AG09309 (cell line): ENCODE measurements at regions not wholly inside any gene's neighbourhood (a gene's known extent, or its start where the extent isn't known, plus 50 kb on each side); places are given as distances from the start of the nearest gene placed in this dataset.
A peak's percentile ranks its signal among the peaks of the same experiment; 100 is the strongest.

Experiments used
- DNase-seq: peaks from one replicate; pipeline ENCODE4 v3.0.0-alpha.2; 2010; ENCODE audit warnings: low read depth
- H3K4me3 ChIP-seq: 2 replicates; pipeline ENCODE4 v1.5.1; 2011; ENCODE audit warnings: mild to moderate bottlenecking, low read depth, low read length, moderate library complexity; ENCODE audit not compliant: control insufficient read depth
- TF ChIP-seq, protein P1 (sequence below): IDR thresholded peaks from 2 replicates; pipeline ENCODE4 v1.5.1; 2011; ENCODE audit warnings: mild to moderate bottlenecking, low read depth, low read length, inconsistent platforms; ENCODE audit not compliant: insufficient read depth, control insufficient read depth; ENCODE audit errors: missing control alignments

DNA sequence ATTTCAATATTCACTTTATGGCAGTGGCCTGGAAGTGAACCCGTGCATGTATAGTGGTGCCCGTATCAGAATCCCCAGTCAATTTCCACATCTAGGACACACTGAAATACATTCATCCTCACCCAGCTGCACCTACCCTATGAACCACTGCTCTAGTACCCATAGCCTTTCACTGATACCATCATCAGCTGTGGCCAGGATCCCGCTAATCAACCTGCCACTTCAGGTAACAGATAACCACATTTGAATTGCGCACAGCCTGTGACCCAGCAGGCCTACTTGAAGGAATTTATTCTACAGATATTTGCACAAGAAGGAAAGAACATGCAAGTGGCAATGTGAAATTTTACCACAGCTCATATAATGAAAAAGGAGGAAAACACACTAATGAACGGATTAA, 161.0 kb upstream of the CCDC54 start:
- no peak overlapping the region for H3K4me3 ChIP-seq
- TF ChIP-seq, protein P1, sequence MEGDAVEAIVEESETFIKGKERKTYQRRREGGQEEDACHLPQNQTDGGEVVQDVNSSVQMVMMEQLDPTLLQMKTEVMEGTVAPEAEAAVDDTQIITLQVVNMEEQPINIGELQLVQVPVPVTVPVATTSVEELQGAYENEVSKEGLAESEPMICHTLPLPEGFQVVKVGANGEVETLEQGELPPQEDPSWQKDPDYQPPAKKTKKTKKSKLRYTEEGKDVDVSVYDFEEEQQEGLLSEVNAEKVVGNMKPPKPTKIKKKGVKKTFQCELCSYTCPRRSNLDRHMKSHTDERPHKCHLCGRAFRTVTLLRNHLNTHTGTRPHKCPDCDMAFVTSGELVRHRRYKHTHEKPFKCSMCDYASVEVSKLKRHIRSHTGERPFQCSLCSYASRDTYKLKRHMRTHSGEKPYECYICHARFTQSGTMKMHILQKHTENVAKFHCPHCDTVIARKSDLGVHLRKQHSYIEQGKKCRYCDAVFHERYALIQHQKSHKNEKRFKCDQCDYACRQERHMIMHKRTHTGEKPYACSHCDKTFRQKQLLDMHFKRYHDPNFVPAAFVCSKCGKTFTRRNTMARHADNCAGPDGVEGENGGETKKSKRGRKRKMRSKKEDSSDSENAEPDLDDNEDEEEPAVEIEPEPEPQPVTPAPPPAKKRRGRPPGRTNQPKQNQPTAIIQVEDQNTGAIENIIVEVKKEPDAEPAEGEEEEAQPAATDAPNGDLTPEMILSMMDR = no peak
- no peak for DNase-seq

DNA sequence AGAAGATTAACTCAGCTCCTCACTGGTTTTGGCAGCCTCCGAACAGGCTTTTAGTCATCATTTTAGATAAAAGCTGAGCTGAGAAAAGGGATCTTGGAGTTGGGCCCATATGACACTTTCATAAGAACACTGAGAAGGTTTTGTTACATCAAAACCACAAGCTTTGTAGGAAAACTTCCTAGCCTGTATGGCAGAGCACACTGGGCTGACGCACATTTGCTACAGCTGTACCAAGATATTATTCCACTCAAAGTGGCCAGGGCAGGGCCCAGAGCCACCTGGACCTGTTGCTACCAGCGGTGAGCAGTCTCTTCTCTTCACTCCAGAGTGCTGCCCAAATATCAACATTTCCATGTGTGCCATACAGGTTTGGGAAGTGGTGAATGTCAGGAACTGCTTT, 160.5 kb upstream of the CCDC54 start:
- DNase-seq = peak; percentile 97
- TF ChIP-seq, protein P1 = no peak
- H3K4me3 ChIP-seq = no peak overlapping the region

DNA sequence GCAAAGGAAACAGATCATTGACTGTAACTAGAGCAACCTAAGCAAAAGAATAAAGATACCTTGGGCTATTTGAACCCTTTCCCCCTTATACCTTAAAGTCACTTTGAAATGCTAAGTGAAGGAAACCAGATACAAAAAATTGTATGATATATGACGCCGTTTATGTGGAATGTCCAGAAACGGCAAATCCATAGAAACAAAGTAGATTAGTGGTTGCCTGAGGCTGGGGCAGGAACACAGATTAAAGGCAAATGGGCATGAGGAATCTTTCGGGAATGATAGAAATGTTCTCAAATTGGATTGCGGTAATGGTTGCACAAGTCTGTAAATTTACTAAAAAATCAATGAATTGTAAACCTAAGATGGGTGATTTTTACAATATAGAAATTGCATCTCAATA, 160.1 kb upstream of the CCDC54 start:
- TF ChIP-seq, protein P1 = no peak
- no peak overlapping the region for H3K4me3 ChIP-seq
- peak; percentile 87 for DNase-seq

DNA sequence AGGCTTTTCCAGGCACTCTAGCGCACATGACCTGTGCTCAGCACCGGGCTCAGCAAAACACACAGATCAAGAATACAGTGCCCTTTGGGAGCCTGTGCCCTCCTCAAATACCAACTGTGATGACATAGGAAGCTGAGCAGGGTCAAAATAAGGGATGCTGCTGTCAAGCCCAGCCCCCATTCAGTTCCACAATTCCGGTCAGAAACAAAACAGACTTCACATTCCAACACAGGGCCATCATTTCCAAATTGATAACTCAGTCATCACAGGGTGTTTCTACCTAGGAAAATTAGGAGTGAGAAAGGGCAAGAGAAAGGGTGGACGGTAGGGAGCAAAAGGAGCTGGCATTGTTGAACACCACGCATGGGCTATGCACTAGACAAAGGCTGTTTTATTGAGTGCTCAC, 158.4 kb upstream of the CCDC54 start:
- no peak for DNase-seq
- TF ChIP-seq, protein P1 = no peak
- H3K4me3 ChIP-seq = no peak overlapping the region

DNA sequence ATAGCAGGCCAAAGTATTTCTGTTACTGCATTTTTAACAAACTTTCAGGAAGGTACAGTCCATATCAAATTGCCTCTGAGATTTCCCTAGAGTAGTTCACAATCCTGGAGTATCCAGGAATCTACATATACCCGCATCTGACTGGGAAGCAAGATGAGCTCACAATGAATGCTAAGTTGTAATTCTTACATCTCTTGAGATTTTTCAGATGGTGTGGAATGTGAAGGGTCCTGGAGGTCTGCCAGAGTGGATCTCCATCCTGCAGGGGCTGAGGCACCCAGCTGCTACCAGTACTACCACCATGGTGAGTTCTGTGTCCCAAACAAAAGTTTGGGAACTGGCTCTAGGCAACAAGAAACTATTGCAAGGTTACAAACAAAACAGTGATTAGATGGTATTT, 156.7 kb upstream of the CCDC54 start:
- no peak overlapping the region for H3K4me3 ChIP-seq
- DNase-seq = no peak
- TF ChIP-seq, protein P1 = no peak

DNA sequence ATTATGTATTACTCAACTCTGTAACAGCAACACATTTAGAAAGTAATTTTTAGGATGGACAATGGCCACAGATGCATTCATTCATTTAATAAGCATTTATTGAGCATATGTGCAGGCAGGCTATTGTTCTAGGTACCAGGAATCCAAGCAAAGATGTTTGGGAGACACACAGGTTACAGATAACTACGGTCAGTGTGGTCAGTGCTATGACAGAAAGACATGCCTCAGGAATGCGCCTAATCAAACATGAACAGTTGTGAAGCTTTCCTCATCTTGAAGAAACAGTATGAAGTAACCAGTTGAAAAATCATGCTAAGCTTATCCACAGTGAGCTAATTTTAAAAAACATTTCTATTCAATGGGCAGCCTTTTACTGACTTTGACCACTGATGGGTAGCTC, 155.4 kb upstream of the CCDC54 start:
- no peak overlapping the region for H3K4me3 ChIP-seq
- TF ChIP-seq, protein P1 = no peak
- DNase-seq = no peak

DNA sequence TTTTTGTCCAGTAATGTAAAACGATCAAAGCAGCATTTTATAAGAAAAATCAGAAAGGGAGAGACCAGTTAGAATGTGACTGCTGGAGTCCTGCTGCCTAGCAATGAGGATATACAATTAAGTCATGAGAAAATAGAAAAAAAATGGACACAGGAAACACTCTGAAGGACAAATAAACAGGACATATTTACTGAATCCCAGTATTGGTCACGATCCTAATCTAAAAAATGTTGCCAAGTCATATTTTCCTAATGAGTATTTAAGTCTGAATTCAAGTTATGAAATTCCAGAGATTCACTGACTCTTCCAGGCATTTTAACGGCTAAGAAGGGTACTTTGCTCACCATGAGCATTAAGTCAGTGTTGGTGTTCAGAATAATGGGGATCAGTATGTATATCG, 154.3 kb upstream of the CCDC54 start:
- TF ChIP-seq, protein P1 = no peak
- no peak overlapping the region for H3K4me3 ChIP-seq
- DNase-seq = peak; percentile 73
